Bronchial epithelial cell (primary cell): ENCODE measurements at regions not wholly inside any gene's neighbourhood (a gene's known extent, or its start where the extent isn't known, plus 50 kb on each side); places are given as distances from the start of the nearest gene placed in this dataset.

ENCODE experiments used
- DNase-seq: peaks from one replicate; pipeline ENCODE4 v3.0.0-alpha.2; 2010; ENCODE audit warnings: low read depth
- FAIRE-seq: peaks from 2 replicates; lab custom pipeline; 2011; peaks lifted over from hg19 to GRCh38; lab: Jason Lieb, UNC
- H3K27me3 ChIP-seq: 2 replicates; pipeline ENCODE4 v1.5.1; 2011; ENCODE audit warnings: low read length; ENCODE audit not compliant: control insufficient read depth, insufficient read depth
- H3K36me3 ChIP-seq: 2 replicates; pipeline ENCODE4 v1.5.1; 2011; ENCODE audit warnings: low read length; ENCODE audit not compliant: control insufficient read depth, insufficient read depth
- H3K4me3 ChIP-seq: 2 replicates; pipeline ENCODE4 v1.5.1; 2011; ENCODE audit warnings: mild to moderate bottlenecking, low read depth, low read length, control low read depth
- CTCF ChIP-seq: IDR thresholded peaks from 2 replicates; pipeline ENCODE4 v1.5.1; 2011; ENCODE audit warnings: mild to moderate bottlenecking, moderate library complexity, low read length, control low read depth, inconsistent platforms; ENCODE audit not compliant: insufficient read depth, severe bottlenecking

GRCh38 chr9:118883411-118883810 is 485.8 kb downstream of the BRINP1 start:
- Histone ChIP-seq H3K27me3 (no peaks in the 10 kb centered on the region), H3K4me3 (no peak overlapping the region), H3K36me3 (no peaks in the 10 kb centered on the region)
- FAIRE-seq (no peak), DNase-seq (no peak)
- TF ChIP-seq CTCF = no peak

- FAIRE-seq = no peak
- TF ChIP-seq CTCF = no peak
- Histone ChIP-seq H3K4me3 (no peak overlapping the region), H3K36me3 (no peaks in the 10 kb centered on the region), H3K27me3 (no peaks in the 10 kb centered on the region)
- DNase-seq = no peak
These were observed 478.0 kb downstream of the BRINP1 start for GRCh38 chr9:118891213-118891612.

- DNase-seq (no peak), FAIRE-seq (no peak)
- no peak overlapping the region for H3K4me3 ChIP-seq
- no peak for TF ChIP-seq CTCF
- no peaks in the 10 kb centered on the region for H3K27me3 ChIP-seq
- H3K36me3 ChIP-seq = no peaks in the 10 kb centered on the region
These were observed 472.8 kb downstream of the BRINP1 start for GRCh38 chr9:118896324-118897000.

GRCh38 chr9:118918180-118918579 is 451.1 kb downstream of the BRINP1 start:
- no peak overlapping the region for H3K4me3 ChIP-seq
- no peak for TF ChIP-seq CTCF
- no peaks in the 10 kb centered on the region for H3K27me3 ChIP-seq
- no peaks in the 10 kb centered on the region for H3K36me3 ChIP-seq
- DNase-seq (no peak), FAIRE-seq (no peak)

- Histone ChIP-seq H3K27me3 (no peaks in the 10 kb centered on the region), H3K36me3 (no peaks in the 10 kb centered on the region), H3K4me3 (no peak overlapping the region)
- FAIRE-seq (no peak), DNase-seq (no peak)
- TF ChIP-seq CTCF = no peak
These were observed 440.5 kb downstream of the BRINP1 start for GRCh38 chr9:118928722-118929121.

GRCh38 chr9:118929287-118929686 is 439.9 kb downstream of the BRINP1 start:
- Histone ChIP-seq H3K4me3 (no peak overlapping the region), H3K36me3 (no peaks in the 10 kb centered on the region), H3K27me3 (no peaks in the 10 kb centered on the region)
- FAIRE-seq (no peak), DNase-seq (peak; percentile 3)
- TF ChIP-seq CTCF = no peak
